ENCODE measurements at regions not wholly inside any gene's neighbourhood (a gene's known extent, or its start where the extent isn't known, plus 50 kb on each side); places are given as distances from the start of the nearest gene placed in this dataset.
"Not testable (repeated sequence)": the region's sequence is repeated elsewhere in the genome, so short reads cannot be mapped to it uniquely, and the experiment has no call there.

DNA sequence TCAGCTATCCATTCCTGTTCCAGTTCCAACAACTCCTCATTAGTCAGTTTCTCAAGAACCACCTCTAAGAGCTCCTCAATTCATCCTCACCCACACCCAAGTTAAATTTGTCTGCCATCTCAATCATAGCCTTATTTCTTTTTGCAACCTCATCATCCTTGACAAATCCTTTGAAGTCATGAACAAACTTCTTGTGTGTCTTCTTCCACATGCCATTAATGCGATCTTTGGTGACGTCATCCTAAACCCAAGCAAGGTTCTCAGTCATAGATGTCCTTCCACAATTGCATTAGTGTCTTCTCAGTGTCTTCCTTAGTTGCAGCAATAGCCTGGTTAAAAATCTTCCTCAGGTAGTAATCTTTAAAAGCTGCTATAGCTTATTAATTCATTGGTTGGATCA, 71.2 kb upstream of the FSIP2 start:
- no peak for DNase-seq

DNA sequence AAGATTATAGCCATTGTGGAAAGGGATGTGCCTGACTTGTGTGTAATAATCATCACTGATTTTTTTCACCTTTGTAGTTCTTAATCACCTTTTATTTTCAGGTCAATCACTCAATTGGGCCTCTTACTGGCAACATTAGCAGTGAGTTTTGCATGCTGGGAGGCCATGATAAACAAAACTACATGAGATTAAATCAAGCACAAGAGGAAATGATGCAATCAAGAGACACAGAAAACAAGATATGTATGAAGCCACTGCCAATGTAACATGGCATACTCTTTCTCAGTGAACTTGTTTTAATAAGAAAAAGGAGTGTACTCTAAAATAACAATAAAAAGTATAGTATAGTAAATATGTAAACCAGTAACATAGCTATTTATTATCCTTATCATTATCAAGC, 69.9 kb upstream of the FSIP2 start:
- DNase-seq = no peak

DNA sequence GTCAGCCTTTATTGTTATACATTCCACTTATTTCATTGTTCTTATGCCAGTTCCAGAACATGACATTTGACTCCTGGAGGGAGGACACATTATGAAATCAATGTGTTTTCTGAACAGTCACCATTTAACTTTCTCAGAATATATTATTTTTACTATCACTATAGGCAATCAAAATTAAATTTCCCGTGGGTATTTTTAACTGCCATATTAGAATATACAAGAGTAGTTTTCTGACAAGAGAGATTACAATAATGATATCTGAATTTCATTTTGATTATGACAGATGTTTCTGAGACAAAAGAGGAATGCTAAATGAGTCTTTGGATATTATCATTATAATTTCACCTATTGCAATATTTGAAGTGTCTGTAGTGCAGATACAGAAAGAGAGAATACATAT, 64.4 kb upstream of the FSIP2 start:
- DNase-seq = no peak

DNA sequence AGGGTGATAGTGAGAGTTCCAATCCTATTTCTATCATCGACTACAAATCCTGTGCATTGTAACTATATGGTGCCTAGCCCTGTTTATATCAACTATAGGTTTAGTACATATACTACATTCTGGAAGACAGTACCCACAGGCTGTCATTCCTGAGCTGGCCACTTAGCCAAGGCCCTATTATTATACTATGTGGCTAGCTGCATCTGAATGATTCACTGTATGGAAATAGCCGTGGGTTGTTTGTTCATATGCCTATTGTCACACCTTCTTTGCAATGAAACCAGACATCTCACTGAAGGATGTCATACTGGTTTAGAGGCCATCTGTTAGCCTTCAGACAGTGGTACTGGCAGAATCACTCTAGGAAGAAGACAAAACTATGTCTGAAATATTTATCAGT, 62.3 kb upstream of the FSIP2 start:
- no peak for DNase-seq

DNA sequence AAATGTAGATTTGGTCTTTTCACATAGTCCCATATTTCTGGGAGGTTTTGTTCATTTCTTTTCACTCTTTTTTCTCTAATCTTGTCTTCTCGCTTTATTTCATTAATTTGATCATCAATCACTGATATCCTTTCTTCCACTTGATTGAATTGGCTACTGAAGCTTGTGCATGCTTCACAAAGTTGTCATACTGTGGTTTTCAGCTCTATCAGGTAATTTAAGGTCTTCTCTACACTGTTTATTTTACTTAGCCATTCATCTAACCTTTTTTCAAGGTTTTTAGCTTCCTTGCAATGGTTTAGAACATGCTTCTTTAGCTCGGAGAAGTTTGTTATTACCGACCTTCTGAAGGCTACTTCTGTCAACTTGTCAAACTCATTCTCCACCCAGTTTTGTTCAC, 51.6 kb upstream of the FSIP2 start:
- DNase-seq = not testable (repeated sequence)

DNA sequence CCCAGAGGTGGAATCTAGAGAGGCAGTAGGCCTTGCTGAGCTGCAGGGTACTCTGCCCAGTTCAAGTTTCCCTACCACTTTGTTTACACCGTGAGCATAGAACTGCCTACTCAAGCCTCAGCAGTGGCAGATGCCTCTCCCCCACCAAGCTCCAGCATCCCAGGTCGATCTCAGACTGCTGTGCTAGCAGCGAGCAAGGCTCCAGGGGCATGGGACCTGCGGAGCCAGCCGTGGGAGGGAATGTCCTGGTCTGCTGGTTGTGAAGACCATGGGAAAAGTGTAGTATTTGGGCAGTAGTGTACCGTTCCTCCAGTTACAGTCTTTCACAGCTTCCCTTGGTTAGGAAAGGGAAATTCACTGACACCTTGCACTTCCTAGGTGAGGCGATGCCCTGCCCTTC, 50.6 kb upstream of the FSIP2 start:
- no peak for DNase-seq

Measured in activated CD8-positive, alpha-beta memory T cell treated with anti-CD3 and anti-CD28 coated beads, Interleukin-2, amount 50 U/mL, for 48 hours (primary cell).